H1 (cell line): ENCODE measurements at regions not wholly inside any gene's neighbourhood (a gene's known extent, or its start where the extent isn't known, plus 50 kb on each side); places are given as distances from the start of the nearest gene placed in this dataset.

ENCODE experiments used
- CTCF ChIA-PET: fragments of 300-600 bp; sonication (Branson Sonifier 250); formaldehyde crosslinking; loops from one replicate; lab custom pipeline; 2021; ENCODE audit not compliant: partially characterized antibody; lab: Charles Lee
- POLR2A ChIA-PET: fragments of 300-600 bp; sonication (Branson Sonifier 250); formaldehyde crosslinking; loops from one replicate; lab custom pipeline; 2021; ENCODE audit warnings: inconsistent platforms; ENCODE audit not compliant: partially characterized antibody; lab: Charles Lee
- DNase-seq, 2 experiments: peaks; one replicate each; pipeline versions ENCODE4 v3.0.0 to v3.0.0-alpha.2; 2010 to 2022; ENCODE audit warnings: low spot score in 2 of 2, low read depth in 1 of 2, mixed read lengths in 1 of 2
- FAIRE-seq: peaks from 2 replicates; lab custom pipeline; 2011; peaks lifted over from hg19 to GRCh38; lab: Jason Lieb, UNC
- H2AFZ ChIP-seq: 2 replicates; pipeline ENCODE4 v1.8.1; 2012; ENCODE audit warnings: low read length, inconsistent platforms
- H2AK5ac ChIP-seq: 2 replicates; pipeline ENCODE4 v1.6.1; 2013; ENCODE audit warnings: low read depth, low read length
- H2BK120ac ChIP-seq: replicated peaks from 2 replicates; pipeline ENCODE3; 2013; ENCODE audit warnings: low read depth, low read length, inconsistent platforms
- H2BK12ac ChIP-seq: 2 replicates; pipeline ENCODE4 v1.6.1; 2013; ENCODE audit warnings: low read depth, low read length
- H2BK15ac ChIP-seq: 2 replicates; pipeline ENCODE4 v1.6.1; 2013; ENCODE audit warnings: low read length
- H2BK20ac ChIP-seq: 2 replicates; pipeline ENCODE4 v1.6.1; 2013; ENCODE audit warnings: low read length
- H2BK5ac ChIP-seq: 2 replicates; pipeline ENCODE4 v1.6.1; 2013; ENCODE audit warnings: low read depth, low read length
- H3K14ac ChIP-seq: 2 replicates; pipeline ENCODE4 v1.6.1; 2013; ENCODE audit warnings: inconsistent platforms; ENCODE audit not compliant: insufficient read length
- H3K18ac ChIP-seq: 2 replicates; pipeline ENCODE4 v1.6.1; 2013; ENCODE audit warnings: low read length; ENCODE audit errors: extremely low read depth
- H3K23ac ChIP-seq: 2 replicates; pipeline ENCODE4 v1.6.1; 2013; ENCODE audit warnings: inconsistent platforms; ENCODE audit not compliant: insufficient read length
- H3K23me2 ChIP-seq: 2 replicates; pipeline ENCODE4 v1.6.1; 2013; ENCODE audit warnings: low read depth, low read length
- H3K27ac ChIP-seq: 2 replicates; pipeline ENCODE4 v1.6.1; 2011; ENCODE audit warnings: low read depth, low read length, inconsistent platforms
- H3K27me3 ChIP-seq, 4 experiments: replicated peaks in 1 of 4; 1 replicate in 1 of 4; 2 replicates in 3 of 4; pipeline versions ENCODE4 v1.6.1 to v1.8.1; 2011 to 2013; ENCODE audit warnings: low read length in 3 of 4, mild to moderate bottlenecking in 3 of 4, inconsistent platforms in 2 of 4, mixed read lengths in 2 of 4, moderate library complexity in 1 of 4; ENCODE audit not compliant: control insufficient read depth in 3 of 4, insufficient read depth in 3 of 4; ENCODE audit errors: extremely low read depth in 1 of 4
- H3K36me3 ChIP-seq, 4 experiments: 2 replicates each; pipeline versions ENCODE4 v1.6.1 to v1.8.1; 2011 to 2013; ENCODE audit warnings: mild to moderate bottlenecking in 4 of 4, low read length in 3 of 4, moderate library complexity in 2 of 4, control low read depth in 1 of 4, inconsistent platforms in 1 of 4; ENCODE audit not compliant: insufficient read depth in 4 of 4, control insufficient read depth in 2 of 4
- H3K4ac ChIP-seq: replicated peaks from 2 replicates; pipeline ENCODE3; 2013; ENCODE audit warnings: low read length, low read depth, mixed read lengths, inconsistent platforms; ENCODE audit not compliant: insufficient read length
- H3K4me1 ChIP-seq, 4 experiments: replicated peaks in 1 of 4; 1 replicate in 1 of 4; 2 replicates in 3 of 4; pipeline versions ENCODE4 v1.6.1 to v1.8.1; 2011 to 2013; ENCODE audit warnings: low read length in 3 of 4, inconsistent platforms in 2 of 4, mixed read lengths in 1 of 4; ENCODE audit not compliant: insufficient read depth in 4 of 4, control insufficient read depth in 3 of 4
- H3K4me2 ChIP-seq, 2 experiments: 2 replicates each; pipeline versions ENCODE4 v1.6.1 to v1.8.1; 2011 to 2013; ENCODE audit warnings: low read depth in 2 of 2, low read length in 2 of 2, control low read depth in 1 of 2, inconsistent platforms in 1 of 2, mild to moderate bottlenecking in 1 of 2; ENCODE audit not compliant: insufficient read depth in 1 of 2
- H3K4me3 ChIP-seq, 4 experiments: fragments of 200-600, 300-600 bp in 1 of 4; sonication (generic), shearing (Covaris generic), sonication (Bioruptor Twin) in 1 of 4; 2 replicates each; pipeline versions ENCODE4 v1.5.1 to v1.8.1; 2011 to 2016; ENCODE audit warnings: low read length in 4 of 4, low read depth in 3 of 4, control low read depth in 2 of 4, inconsistent platforms in 2 of 4, mild to moderate bottlenecking in 2 of 4, mixed read lengths in 1 of 4, moderate library complexity in 1 of 4; ENCODE audit not compliant: insufficient read depth in 2 of 4; ENCODE audit errors: extremely low read depth in 1 of 4
- H3K56ac ChIP-seq: replicated peaks from 2 replicates; pipeline ENCODE3; 2013; ENCODE audit warnings: low read depth, mild to moderate bottlenecking, mixed read lengths, low read length, inconsistent platforms; ENCODE audit not compliant: insufficient read length
- H3K79me1 ChIP-seq: 2 replicates; pipeline ENCODE4 v1.6.1; 2013; ENCODE audit warnings: low read depth, low read length, control low read depth
- H3K79me2 ChIP-seq, 2 experiments: 2 replicates each; pipeline versions ENCODE4 v1.6.1 to v1.8.1; 2012 to 2013; ENCODE audit warnings: low read length in 2 of 2, mild to moderate bottlenecking in 2 of 2, inconsistent platforms in 1 of 2; ENCODE audit not compliant: insufficient read depth in 2 of 2, control insufficient read depth in 1 of 2
- H3K9ac ChIP-seq, 4 experiments: replicated peaks in 1 of 4; 1 replicate in 1 of 4; 2 replicates in 3 of 4; pipeline versions ENCODE4 v1.6.1 to v1.8.1; 2011 to 2013; ENCODE audit warnings: low read depth in 3 of 4, low read length in 3 of 4, control low read depth in 2 of 4, mild to moderate bottlenecking in 2 of 4, moderate library complexity in 2 of 4, inconsistent platforms in 1 of 4; ENCODE audit errors: extremely low read depth in 1 of 4
- H3K9me3 ChIP-seq, 2 experiments: 2 replicates each; pipeline versions ENCODE4 v1.6.1 to v1.8.1; 2012 to 2013; ENCODE audit warnings: mild to moderate bottlenecking in 2 of 2, moderate library complexity in 2 of 2, control low read depth in 1 of 2, inconsistent platforms in 1 of 2, low read depth in 1 of 2, low read length in 1 of 2, mixed read lengths in 1 of 2; ENCODE audit not compliant: insufficient read depth in 2 of 2
- H4K20me1 ChIP-seq, 2 experiments: replicated peaks in 1 of 2; 2 replicates each; pipeline versions ENCODE3 to v1.8.1; 2011 to 2013; ENCODE audit warnings: inconsistent platforms in 2 of 2, low read length in 2 of 2, mild to moderate bottlenecking in 1 of 2; ENCODE audit not compliant: insufficient read depth in 2 of 2, control insufficient read depth in 1 of 2
- H4K5ac ChIP-seq: 2 replicates; pipeline ENCODE4 v1.6.1; 2013; ENCODE audit warnings: low read length, low read depth, mixed read lengths, inconsistent platforms; ENCODE audit not compliant: insufficient read length
- H4K8ac ChIP-seq: 2 replicates; pipeline ENCODE4 v1.8.0; 2013; ENCODE audit warnings: mild to moderate bottlenecking, moderate library complexity, low read length, inconsistent platforms; ENCODE audit not compliant: insufficient read depth; ENCODE audit errors: extremely low read depth
- H4K91ac ChIP-seq: replicated peaks from 2 replicates; pipeline ENCODE3; 2013; ENCODE audit warnings: low read length, mixed read lengths, inconsistent platforms; ENCODE audit not compliant: insufficient read length
- NANOG ChIP-seq: IDR thresholded peaks from 2 replicates; pipeline ENCODE4 v1.6.1; 2011; ENCODE audit warnings: low read length, low read depth, mild to moderate bottlenecking, inconsistent platforms; ENCODE audit not compliant: insufficient read depth, poor library complexity, severe bottlenecking
- NRF1 ChIP-seq: IDR thresholded peaks from 2 replicates; pipeline ENCODE4 v1.6.1; 2011; ENCODE audit warnings: mild to moderate bottlenecking, low read depth, low read length, improper control_type of control experiment
- PHF8 ChIP-seq: fragments of 200-600 bp; sonication (generic); conservative IDR thresholded peaks from 2 replicates; pipeline ENCODE4 v1.7.1; 2012; ENCODE audit warnings: low read depth, mild to moderate bottlenecking, inconsistent platforms, low read length, moderate library complexity
- RBBP5 ChIP-seq: IDR thresholded peaks from 2 replicates; pipeline ENCODE4 v1.7.1; 2012; ENCODE audit warnings: low read depth, mild to moderate bottlenecking, inconsistent platforms, low read length, moderate library complexity, borderline replicate concordance
- RNF2 ChIP-seq: fragments of 200-900, 300-1000 bp; sonication (generic); IDR thresholded peaks from 2 replicates; pipeline ENCODE4 v1.7.1; 2016; ENCODE audit warnings: borderline replicate concordance, low read depth, mild to moderate bottlenecking, antibody characterized with exemption, low read length; ENCODE audit not compliant: poor library complexity, severe bottlenecking; ENCODE audit errors: missing control alignments
- SIN3A ChIP-seq, 2 experiments: IDR thresholded peaks in 1 of 2; conservative IDR thresholded peaks in 1 of 2; 2 replicates each; pipeline ENCODE4 v1.6.1; 2011 to 2012; ENCODE audit warnings: low read length in 2 of 2, improper control_type of control experiment in 1 of 2, low read depth in 1 of 2, mild to moderate bottlenecking in 1 of 2
- SIRT6 ChIP-seq: IDR thresholded peaks from one replicate; pipeline ENCODE4 v1.7.1; 2012; ENCODE audit warnings: low read length, inconsistent platforms
- SP2 ChIP-seq: IDR thresholded peaks from 2 replicates; pipeline ENCODE4 v1.6.1; 2012; ENCODE audit warnings: mild to moderate bottlenecking, low read length, inconsistent platforms
- TCF12 ChIP-seq: IDR thresholded peaks from 2 replicates; pipeline ENCODE4 v1.6.1; 2011; ENCODE audit warnings: low read depth, mild to moderate bottlenecking, low read length
- USF2 ChIP-seq: IDR thresholded peaks from 2 replicates; pipeline ENCODE4 v1.6.1; 2011; ENCODE audit warnings: low read length, improper control_type of control experiment
- WGBS, 2 experiments: shearing (Covaris generic) in 1 of 2; methylation state at CpG; one replicate each; pipeline versions ENCODE4 v1.1.6 to v1.1.7; 2013 to 2015; ENCODE audit warnings: low lambda C conversion rate in 2 of 2, mixed read lengths in 2 of 2, inconsistent platforms in 1 of 2, low coverage in 1 of 2, missing lambda C conversion rate in 1 of 2; ENCODE audit not compliant: insufficient replicate concordance in 2 of 2, insufficient coverage in 1 of 2, insufficient read length in 1 of 2; ENCODE audit errors: extremely low coverage in 1 of 2, missing lambda C conversion rate in 1 of 2; 5-methylcytosine and 5-hydroxymethylcytosine counted together
- TF ChIP-seq, protein P1 (sequence below): IDR thresholded peaks from 2 replicates; pipeline ENCODE4 v1.6.1; 2012; ENCODE audit warnings: low read length, inconsistent platforms

GRCh38 chr7:137157256-137157655, 186.3 kb downstream of the PTN start:
- Histone ChIP-seq H3K79me2 (no peaks in the 10 kb centered on the region), H3K4me1 (no peaks in the 10 kb centered on the region), H2BK120ac (no peak overlapping the region), H3K9ac (no peak overlapping the region), H4K8ac (no peak overlapping the region), H2AK5ac (no peak overlapping the region), H2AFZ (no peak overlapping the region), H4K20me1 (no peaks in the 10 kb centered on the region), H2BK20ac (no peak overlapping the region), H3K9me3 (no peaks in the 10 kb centered on the region), H3K18ac (no peak overlapping the region), H2BK5ac (no peak overlapping the region), H2BK15ac (no peak overlapping the region), H4K91ac (no peak overlapping the region), H3K23me2 (no peaks in the 10 kb centered on the region; the same call in 1 of the 2 replicates), H2BK12ac (no peak overlapping the region), H3K56ac (no peak overlapping the region), H3K4ac (no peak overlapping the region), H3K14ac (no peak overlapping the region), H3K23ac (no peak overlapping the region), H3K27me3 (no peaks in the 10 kb centered on the region), H3K27ac (no peak overlapping the region), H3K79me1 (no peaks in the 10 kb centered on the region), H4K5ac (no peak overlapping the region), H3K36me3 (no peaks in the 10 kb centered on the region), H3K4me2 (no peak overlapping the region), H3K4me3 (no peak overlapping the region)
- WGBS, 2 experiments = 95% methylated on average over 1 of the region's 1 CpG; no CpG with 5 or more reads in 1 of the 2 experiments
- no peak for FAIRE-seq
- DNase-seq = no peak
- ChIA-PET POLR2A (no interaction called here), CTCF (interaction anchor here (1.2 to 1.8 kb wide), 3 partner anchors 12 to 435 kb away, joined by 4 to 8 read pairs (median 4); no protein-coding TSS in a partner anchor)
- TF ChIP-seq TCF12 = no peak
- no peak for TF ChIP-seq USF2
- no peak for TF ChIP-seq SP2
- no peak for TF ChIP-seq NRF1
- no peak for TF ChIP-seq SIRT6
- TF ChIP-seq NANOG = no peak
- TF ChIP-seq, protein P1, sequence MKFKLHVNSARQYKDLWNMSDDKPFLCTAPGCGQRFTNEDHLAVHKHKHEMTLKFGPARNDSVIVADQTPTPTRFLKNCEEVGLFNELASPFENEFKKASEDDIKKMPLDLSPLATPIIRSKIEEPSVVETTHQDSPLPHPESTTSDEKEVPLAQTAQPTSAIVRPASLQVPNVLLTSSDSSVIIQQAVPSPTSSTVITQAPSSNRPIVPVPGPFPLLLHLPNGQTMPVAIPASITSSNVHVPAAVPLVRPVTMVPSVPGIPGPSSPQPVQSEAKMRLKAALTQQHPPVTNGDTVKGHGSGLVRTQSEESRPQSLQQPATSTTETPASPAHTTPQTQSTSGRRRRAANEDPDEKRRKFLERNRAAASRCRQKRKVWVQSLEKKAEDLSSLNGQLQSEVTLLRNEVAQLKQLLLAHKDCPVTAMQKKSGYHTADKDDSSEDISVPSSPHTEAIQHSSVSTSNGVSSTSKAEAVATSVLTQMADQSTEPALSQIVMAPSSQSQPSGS = no peak
- TF ChIP-seq PHF8 = no peak
- TF ChIP-seq RBBP5 = no peak
- TF ChIP-seq RNF2 = no peak
- TF ChIP-seq SIN3A (conservative IDR thresholded peaks at IDR 0.05 in 1 of 2, IDR thresholded peaks at IDR 0.05 in 1 of 2; ENCODE audit: low read depth in 1 of 2, low read length in 2 of 2) = no peak
